Keratinocyte (primary cell): ENCODE measurements at regions not wholly inside any gene's neighbourhood (a gene's known extent, or its start where the extent isn't known, plus 50 kb on each side); places are given as distances from the start of the nearest gene placed in this dataset.

Experiments used
- DNase-seq: peaks from one replicate; pipeline ENCODE4 v3.0.0-alpha.2; 2011; ENCODE audit warnings: low read depth, missing footprints, low spot score
- FAIRE-seq: peaks from 2 replicates; lab custom pipeline; 2011; peaks lifted over from hg19 to GRCh38; lab: Jason Lieb, UNC
- H2AFZ ChIP-seq: 2 replicates; pipeline ENCODE4 v1.6.0; 2012; ENCODE audit warnings: low read length, control low read depth, inconsistent platforms; ENCODE audit not compliant: control insufficient read depth
- H3K27ac ChIP-seq: 2 replicates; pipeline ENCODE4 v1.5.1; 2011; ENCODE audit warnings: low read length; ENCODE audit not compliant: control insufficient read depth, insufficient read depth
- H3K27me3 ChIP-seq: 3 replicates; pipeline ENCODE4 v1.6.0; 2011; ENCODE audit warnings: low read length; ENCODE audit not compliant: control insufficient read depth, insufficient read depth; ENCODE audit errors: extremely low read depth
- H3K36me3 ChIP-seq, 2 experiments: 2 replicates in 1 of 2; 3 replicates in 1 of 2; pipeline ENCODE4 v1.5.1; 2011; ENCODE audit warnings: low read length in 2 of 2, mild to moderate bottlenecking in 1 of 2; ENCODE audit not compliant: control insufficient read depth in 2 of 2, insufficient read depth in 2 of 2; ENCODE audit errors: extremely low read depth in 1 of 2
- H3K4me1 ChIP-seq: 3 replicates; pipeline ENCODE4 v1.5.1; 2011; ENCODE audit warnings: low read length; ENCODE audit not compliant: control insufficient read depth, insufficient read depth; ENCODE audit errors: extremely low read depth
- H3K4me2 ChIP-seq: 3 replicates; pipeline ENCODE4 v1.6.0; 2011; ENCODE audit warnings: low read depth, low read length; ENCODE audit not compliant: control insufficient read depth, insufficient read depth; ENCODE audit errors: extremely low read depth
- H3K4me3 ChIP-seq, 3 experiments: fragments of 200-600 bp in 1 of 3; sonication (generic) in 1 of 3; 2 replicates in 2 of 3; 3 replicates in 1 of 3; pipeline ENCODE4 v1.5.1; 2011 to 2016; ENCODE audit warnings: low read length in 3 of 3, mild to moderate bottlenecking in 3 of 3, control low read depth in 2 of 3, inconsistent platforms in 1 of 3, low read depth in 1 of 3, mixed read lengths in 1 of 3, mixed run types in 1 of 3, moderate library complexity in 1 of 3; ENCODE audit not compliant: control insufficient read depth in 2 of 3, insufficient read depth in 2 of 3; ENCODE audit errors: extremely low read depth in 1 of 3
- H3K79me2 ChIP-seq: 2 replicates; pipeline ENCODE4 v1.6.0; 2012; ENCODE audit warnings: low read length; ENCODE audit not compliant: control insufficient read depth, insufficient read depth
- H3K9ac ChIP-seq: 3 replicates; pipeline ENCODE4 v1.6.0; 2011; ENCODE audit warnings: low read length; ENCODE audit not compliant: control insufficient read depth, insufficient read depth; ENCODE audit errors: extremely low read depth
- H3K9me1 ChIP-seq: 3 replicates; pipeline ENCODE4 v1.6.0; 2011; ENCODE audit warnings: low read length; ENCODE audit not compliant: control insufficient read depth, insufficient read depth; ENCODE audit errors: extremely low read depth
- H3K9me3 ChIP-seq: 2 replicates; pipeline ENCODE4 v1.5.1; 2012; ENCODE audit warnings: low read depth, low read length; ENCODE audit not compliant: control insufficient read depth
- H4K20me1 ChIP-seq: 3 replicates; pipeline ENCODE4 v1.6.0; 2011; ENCODE audit warnings: low read length; ENCODE audit not compliant: control insufficient read depth, insufficient read depth; ENCODE audit errors: extremely low read depth
- EZH2 ChIP-seq: IDR thresholded peaks from one replicate; pipeline ENCODE4 v1.6.1; 2012; ENCODE audit warnings: inconsistent platforms, mild to moderate bottlenecking, low read length, moderate library complexity
- dilution Hi-C: fragments of 300-500 bp; cut with MboI; formaldehyde crosslinking; loops from one replicate; pipeline ENCODE4 v1.7.0; 2020; ENCODE audit warnings: low sequenced_read_pairs; ENCODE audit not compliant: extremely low pct_ligation_motif_present
- TF ChIP-seq, protein P1 (sequence below), 3 experiments: IDR thresholded peaks in 1 of 3; conservative IDR thresholded peaks in 1 of 3; optimal IDR thresholded peaks in 1 of 3; 2 replicates in 2 of 3; 3 replicates in 1 of 3; pipeline versions ENCODE3 to v1.5.1; 2011; ENCODE audit warnings: low read length in 3 of 3, mild to moderate bottlenecking in 3 of 3, moderate library complexity in 2 of 3, control low read depth in 1 of 3, inconsistent platforms in 1 of 3; ENCODE audit not compliant: insufficient read depth in 2 of 3; ENCODE audit errors: extremely low read depth in 1 of 3

DNA sequence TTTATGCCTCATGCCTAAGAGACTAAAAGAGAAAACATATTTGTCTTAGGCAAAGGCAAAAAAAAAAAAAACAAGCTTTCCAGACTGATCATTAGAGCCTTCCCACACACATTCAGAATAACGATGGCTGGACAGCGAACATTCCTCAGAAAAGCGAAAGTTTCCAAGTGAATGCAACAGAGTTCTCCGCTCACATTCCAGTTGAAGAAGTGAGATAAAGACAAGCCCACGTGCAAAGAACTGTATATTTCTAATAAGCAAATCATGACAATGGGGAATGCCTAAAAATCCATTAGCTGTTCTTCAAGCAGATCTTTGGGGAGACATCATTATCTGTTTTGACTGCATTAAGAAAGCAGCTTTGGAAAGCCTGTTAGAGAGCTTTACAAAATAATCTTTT lies 347.9 kb downstream of the METTL4 start:
- Histone ChIP-seq H3K9me1 (no peaks in the 10 kb centered on the region), H3K9ac (no peak overlapping the region), H2AFZ (no peak overlapping the region), H3K27me3 (no peaks in the 10 kb centered on the region), H3K4me2 (peak overlapping the region; percentile 45), H3K79me2 (no peaks in the 10 kb centered on the region), H4K20me1 (no peaks in the 10 kb centered on the region), H3K36me3 (no peaks in the 10 kb centered on the region), H3K27ac (no peak overlapping the region), H3K9me3 (no peaks in the 10 kb centered on the region), H3K4me1 (no peaks in the 10 kb centered on the region), H3K4me3 (peak overlapping the region in 1 of 3 experiments; percentile 19)
- dilution Hi-C loops = no loop called here
- no peak for TF ChIP-seq EZH2
- TF ChIP-seq, protein P1, sequence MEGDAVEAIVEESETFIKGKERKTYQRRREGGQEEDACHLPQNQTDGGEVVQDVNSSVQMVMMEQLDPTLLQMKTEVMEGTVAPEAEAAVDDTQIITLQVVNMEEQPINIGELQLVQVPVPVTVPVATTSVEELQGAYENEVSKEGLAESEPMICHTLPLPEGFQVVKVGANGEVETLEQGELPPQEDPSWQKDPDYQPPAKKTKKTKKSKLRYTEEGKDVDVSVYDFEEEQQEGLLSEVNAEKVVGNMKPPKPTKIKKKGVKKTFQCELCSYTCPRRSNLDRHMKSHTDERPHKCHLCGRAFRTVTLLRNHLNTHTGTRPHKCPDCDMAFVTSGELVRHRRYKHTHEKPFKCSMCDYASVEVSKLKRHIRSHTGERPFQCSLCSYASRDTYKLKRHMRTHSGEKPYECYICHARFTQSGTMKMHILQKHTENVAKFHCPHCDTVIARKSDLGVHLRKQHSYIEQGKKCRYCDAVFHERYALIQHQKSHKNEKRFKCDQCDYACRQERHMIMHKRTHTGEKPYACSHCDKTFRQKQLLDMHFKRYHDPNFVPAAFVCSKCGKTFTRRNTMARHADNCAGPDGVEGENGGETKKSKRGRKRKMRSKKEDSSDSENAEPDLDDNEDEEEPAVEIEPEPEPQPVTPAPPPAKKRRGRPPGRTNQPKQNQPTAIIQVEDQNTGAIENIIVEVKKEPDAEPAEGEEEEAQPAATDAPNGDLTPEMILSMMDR (optimal IDR thresholded peaks at IDR 0.05 in 1 of 3, IDR thresholded peaks at IDR 0.05 in 1 of 3, conservative IDR thresholded peaks at IDR 0.05 in 1 of 3; ENCODE audit: extremely low read depth in 1 of 3, insufficient read depth in 2 of 3, low read length in 3 of 3) = no peak
- DNase-seq = no peak
- no peak for FAIRE-seq

- peak overlapping the region; percentile 45 for H3K4me2 ChIP-seq
- no peaks in the 10 kb centered on the region for H3K27me3 ChIP-seq
- H3K79me2 ChIP-seq = no peaks in the 10 kb centered on the region
- TF ChIP-seq EZH2 = no peak
- TF ChIP-seq, protein P1 (optimal IDR thresholded peaks at IDR 0.05 in 1 of 3, IDR thresholded peaks at IDR 0.05 in 1 of 3, conservative IDR thresholded peaks at IDR 0.05 in 1 of 3; ENCODE audit: extremely low read depth in 1 of 3, insufficient read depth in 2 of 3, low read length in 3 of 3) = peak in 2 of 3 experiments; percentile 41 to 52
- dilution Hi-C loops = no loop called here
- H3K36me3 ChIP-seq = no peaks in the 10 kb centered on the region
- no peak overlapping the region for H2AFZ ChIP-seq
- H3K9me3 ChIP-seq = no peaks in the 10 kb centered on the region
- no peaks in the 10 kb centered on the region for H3K4me1 ChIP-seq
- no peak overlapping the region for H3K27ac ChIP-seq
- H3K9me1 ChIP-seq = no peaks in the 10 kb centered on the region
- H3K9ac ChIP-seq = no peak overlapping the region
- FAIRE-seq = peak; percentile 67
- DNase-seq = no peak
- H4K20me1 ChIP-seq = no peaks in the 10 kb centered on the region
- peak overlapping the region in 1 of 3 experiments; percentile 19 for H3K4me3 ChIP-seq
These were observed 347.5 kb downstream of the METTL4 start for GRCh38 chr18:2223849-2224248.
